ENCODE measurements at regions not wholly inside any gene's neighbourhood (a gene's known extent, or its start where the extent isn't known, plus 50 kb on each side); places are given as distances from the start of the nearest gene placed in this dataset.

GRCh38 chrX:28311466-28311865 is 275.8 kb upstream of the IL1RAPL1 start:
- no peaks in the 10 kb centered on the region for H4K20me1 ChIP-seq (ENCODE audit: insufficient read depth)
- H3K9me3 ChIP-seq (ENCODE audit: insufficient read depth, low read depth): no peaks in the 10 kb centered on the region
- H3K9me2 ChIP-seq (ENCODE audit: insufficient read depth): no peaks in the 10 kb centered on the region
- POLR2A ChIA-PET (ENCODE audit: unreplicated experiment): no interaction called here
- BruUV-seq (replicated peaks): no TSS peak
- no peaks in the 10 kb centered on the region for H3K79me2 ChIP-seq (ENCODE audit: low read depth)
- no peak for TF ChIP-seq CTCF (conservative IDR thresholded peaks at IDR 0.05)
- H3K4me1 ChIP-seq (replicated peaks; ENCODE audit: insufficient read depth): no peaks in the 10 kb centered on the region
- no peaks in the 10 kb centered on the region for H3K36me3 ChIP-seq (ENCODE audit: low read depth)
- no peaks in the 10 kb centered on the region for H3K27me3 ChIP-seq (ENCODE audit: insufficient read depth, low read depth)
- H3K4me2 ChIP-seq: no peak overlapping the region
- H3F3A ChIP-seq (ENCODE audit: insufficient read depth, low read depth): no peaks in the 10 kb centered on the region
- H3K27ac ChIP-seq: no peak overlapping the region
- intact Hi-C loops (cut with micrococcal nuclease; ENCODE audit: unreplicated experiment): no loop called here
- no peak overlapping the region for H2AFZ ChIP-seq
- DNase-seq: no peak
- no peak overlapping the region for H3K4me3 ChIP-seq
- CTCF ChIA-PET: no interaction called here

GRCh38 chrX:28303486-28303885 is 283.8 kb upstream of the IL1RAPL1 start:
- H3F3A ChIP-seq (ENCODE audit: insufficient read depth, low read depth): no peaks in the 10 kb centered on the region
- no peaks in the 10 kb centered on the region for H4K20me1 ChIP-seq (ENCODE audit: insufficient read depth)
- H3K4me3 ChIP-seq: no peak overlapping the region
- no peaks in the 10 kb centered on the region for H3K27me3 ChIP-seq (ENCODE audit: insufficient read depth, low read depth)
- TF ChIP-seq CTCF (conservative IDR thresholded peaks at IDR 0.05) (no peak), EZH2 (IDR thresholded peaks at IDR 0.05; ENCODE audit: low read depth) (no peak)
- H3K9me3 ChIP-seq (ENCODE audit: insufficient read depth, low read depth): no peaks in the 10 kb centered on the region
- CTCF ChIA-PET: interaction anchor here (0.5 kb wide), 1 partner anchor 84 kb away, joined by 4 read pairs; no protein-coding TSS in a partner anchor
- H3K36me3 ChIP-seq (ENCODE audit: low read depth): no peaks in the 10 kb centered on the region
- no peaks in the 10 kb centered on the region for H3K79me2 ChIP-seq (ENCODE audit: low read depth)
- no peaks in the 10 kb centered on the region for H3K4me1 ChIP-seq (replicated peaks; ENCODE audit: insufficient read depth)
- intact Hi-C loops (cut with micrococcal nuclease; ENCODE audit: unreplicated experiment): no loop called here
- no TSS peak for BruUV-seq (replicated peaks)
- no peak overlapping the region for H3K27ac ChIP-seq
- H3K4me2 ChIP-seq: no peak overlapping the region
- H3K9me2 ChIP-seq (ENCODE audit: insufficient read depth): no peaks in the 10 kb centered on the region
- no peak for DNase-seq
- POLR2A ChIA-PET (ENCODE audit: unreplicated experiment): no interaction called here
- H2AFZ ChIP-seq: no peak overlapping the region

- H3K4me2 ChIP-seq: no peak overlapping the region
- BruUV-seq (replicated peaks): no TSS peak
- no peaks in the 10 kb centered on the region for H3K4me1 ChIP-seq (replicated peaks; ENCODE audit: insufficient read depth)
- POLR2A ChIA-PET (ENCODE audit: unreplicated experiment): no interaction called here
- H3K36me3 ChIP-seq (ENCODE audit: low read depth): no peaks in the 10 kb centered on the region
- no peak for DNase-seq
- no peaks in the 10 kb centered on the region for H3K9me3 ChIP-seq (ENCODE audit: insufficient read depth, low read depth)
- H3K27me3 ChIP-seq (ENCODE audit: insufficient read depth, low read depth): no peaks in the 10 kb centered on the region
- intact Hi-C loops (cut with micrococcal nuclease; ENCODE audit: unreplicated experiment): loop anchor here (5.0 kb wide), 1 partner anchor 1624 kb away; no protein-coding TSS in a partner anchor
- no peak overlapping the region for H3K4me3 ChIP-seq
- H3F3A ChIP-seq (ENCODE audit: insufficient read depth, low read depth): no peaks in the 10 kb centered on the region
- H3K27ac ChIP-seq: no peak overlapping the region
- CTCF ChIA-PET: no interaction called here
- no peaks in the 10 kb centered on the region for H4K20me1 ChIP-seq (ENCODE audit: insufficient read depth)
- H3K9me2 ChIP-seq (ENCODE audit: insufficient read depth): no peaks in the 10 kb centered on the region
- no peak overlapping the region for H2AFZ ChIP-seq
- TF ChIP-seq CTCF (conservative IDR thresholded peaks at IDR 0.05) (no peak), EZH2 (IDR thresholded peaks at IDR 0.05; ENCODE audit: low read depth) (no peak)
- H3K79me2 ChIP-seq (ENCODE audit: low read depth): no peaks in the 10 kb centered on the region
Measured at GRCh38 chrX:28278726-28279125, 297.5 kb upstream of the DCAF8L1 start.

Measured in PC-9 (cell line).